HEK293 (cell line): ENCODE measurements at regions not wholly inside any gene's neighbourhood (a gene's known extent, or its start where the extent isn't known, plus 50 kb on each side); places are given as distances from the start of the nearest gene placed in this dataset.

Experiments
- CTCF ChIA-PET: fragments of 350-600 bp; formaldehyde crosslinking; extraction: SDS; loops from one replicate; lab custom pipeline; 2021; ENCODE audit warnings: antibody characterized with exemption; lab: Yijun Ruan, JAX
- POLR2A ChIA-PET: fragments of 300-600 bp; formaldehyde crosslinking; extraction: SDS; loops from one replicate; lab custom pipeline; 2020; ENCODE audit warnings: antibody characterized with exemption, inconsistent platforms; lab: Yijun Ruan, JAX
- H3K27ac ChIP-seq: fragments of 200-500 bp; sonication (Bioruptor generic); 2 replicates; pipeline ENCODE4 v1.5.1; 2014; ENCODE audit warnings: low read depth, low read length, control low read depth, inconsistent platforms; ENCODE audit errors: extremely low read depth
- H3K36me3 ChIP-seq, 2 experiments: fragments of 200-500 bp in 1 of 2; sonication (Bioruptor generic) in 1 of 2; 1 replicate in 1 of 2; 2 replicates in 1 of 2; pipeline ENCODE4 v1.5.1; 2014 to 2017; ENCODE audit warnings: inconsistent platforms in 2 of 2, low read length in 2 of 2; ENCODE audit not compliant: control insufficient read depth in 2 of 2, insufficient read depth in 1 of 2
- H3K4me1 ChIP-seq: fragments of 200-500 bp; sonication (Bioruptor generic); 2 replicates; pipeline ENCODE4 v1.5.1; 2014; ENCODE audit warnings: mild to moderate bottlenecking, low read length, inconsistent platforms; ENCODE audit not compliant: control insufficient read depth, insufficient read depth
- H3K4me3 ChIP-seq: 2 replicates; pipeline ENCODE4 v1.5.1; 2011; ENCODE audit warnings: low read depth, mild to moderate bottlenecking, control low read depth, low read length, moderate library complexity
- H3K9me3 ChIP-seq: fragments of 200-500 bp; sonication (Bioruptor generic); 2 replicates; pipeline ENCODE4 v1.5.1; 2014; ENCODE audit warnings: low read depth, low read length, inconsistent platforms; ENCODE audit not compliant: control insufficient read depth, insufficient read depth
- CTCF ChIP-seq: fragments of 450-650 bp; formaldehyde crosslinking; IDR thresholded peaks from 2 replicates; pipeline ENCODE4 v1.5.1; 2016; ENCODE audit warnings: missing biosample characterization, missing genetic modification characterization
- GFI1B ChIP-seq: fragments of 450-650 bp; formaldehyde crosslinking; IDR thresholded peaks from 2 replicates; pipeline ENCODE4 v1.5.1; 2016; ENCODE audit warnings: missing biosample characterization, missing genetic modification characterization
- GLI4 ChIP-seq: fragments of 450-650 bp; formaldehyde crosslinking; IDR thresholded peaks from 2 replicates; pipeline ENCODE4 v1.5.1; 2016; ENCODE audit warnings: missing biosample characterization, missing genetic modification characterization
- INSM2 ChIP-seq: fragments of 450-650 bp; formaldehyde crosslinking; IDR thresholded peaks from 2 replicates; pipeline ENCODE4 v1.5.1; 2016; ENCODE audit warnings: missing biosample characterization, missing genetic modification characterization
- KLF7 ChIP-seq: fragments of 450-650 bp; formaldehyde crosslinking; IDR thresholded peaks from 2 replicates; pipeline ENCODE4 v1.5.1; 2016; ENCODE audit warnings: missing biosample characterization, missing genetic modification characterization, borderline replicate concordance
- KLF8 ChIP-seq: fragments of 450-650 bp; formaldehyde crosslinking; IDR thresholded peaks from 2 replicates; pipeline ENCODE4 v1.5.1; 2016; ENCODE audit warnings: missing biosample characterization, missing genetic modification characterization
- MEIS1 ChIP-seq: sonication (generic); formaldehyde crosslinking; IDR thresholded peaks from 2 replicates; pipeline ENCODE4 v1.8.1; 2022; ENCODE audit warnings: missing genetic modification reagents, mild to moderate bottlenecking, borderline replicate concordance
- PRDM6 ChIP-seq: fragments of 450-650 bp; formaldehyde crosslinking; IDR thresholded peaks from 2 replicates; pipeline ENCODE4 v1.5.1; 2017; ENCODE audit warnings: missing biosample characterization, missing genetic modification characterization
- TSHZ1 ChIP-seq: fragments of 450-650 bp; formaldehyde crosslinking; IDR thresholded peaks from 2 replicates; pipeline ENCODE4 v1.5.1; 2016; ENCODE audit warnings: missing biosample characterization, missing genetic modification characterization, borderline replicate concordance
- ZBTB17 ChIP-seq: fragments of 450-650 bp; formaldehyde crosslinking; IDR thresholded peaks from 2 replicates; pipeline ENCODE4 v1.5.1; 2016; ENCODE audit warnings: missing biosample characterization, missing genetic modification characterization
- ZNF16 ChIP-seq: fragments of 450-650 bp; formaldehyde crosslinking; IDR thresholded peaks from 2 replicates; pipeline ENCODE4 v1.5.1; 2016; ENCODE audit warnings: low read depth, missing biosample characterization, missing genetic modification characterization
- ZNF221 ChIP-seq: fragments of 450-650 bp; formaldehyde crosslinking; IDR thresholded peaks from 2 replicates; pipeline ENCODE4 v1.5.1; 2017; ENCODE audit warnings: missing biosample characterization, missing genetic modification characterization, borderline replicate concordance
- ZNF292 ChIP-seq: fragments of 450-650 bp; formaldehyde crosslinking; IDR thresholded peaks from 2 replicates; pipeline ENCODE4 v1.5.1; 2016; ENCODE audit warnings: low read depth, missing biosample characterization, missing genetic modification characterization, borderline replicate concordance
- ZNF350 ChIP-seq: fragments of 450-650 bp; formaldehyde crosslinking; IDR thresholded peaks from 2 replicates; pipeline ENCODE4 v1.5.0; 2017; ENCODE audit warnings: missing biosample characterization, mild to moderate bottlenecking, missing genetic modification characterization
- ZNF449 ChIP-seq: fragments of 450-650 bp; formaldehyde crosslinking; IDR thresholded peaks from 2 replicates; pipeline ENCODE4 v1.5.1; 2017; ENCODE audit warnings: missing biosample characterization, mild to moderate bottlenecking, missing genetic modification characterization, moderate library complexity
- ZNF501 ChIP-seq: fragments of 450-650 bp; formaldehyde crosslinking; IDR thresholded peaks from 2 replicates; pipeline ENCODE4 v1.5.1; 2016; ENCODE audit warnings: missing biosample characterization, missing genetic modification characterization
- ZNF514 ChIP-seq: fragments of 450-650 bp; formaldehyde crosslinking; IDR thresholded peaks from 2 replicates; pipeline ENCODE4 v1.5.1; 2016; ENCODE audit warnings: missing biosample characterization, missing genetic modification characterization
- ZNF529 ChIP-seq: fragments of 450-650 bp; formaldehyde crosslinking; IDR thresholded peaks from 2 replicates; pipeline ENCODE4 v1.5.1; 2017; ENCODE audit warnings: missing genetic modification characterization, missing biosample characterization; ENCODE audit not compliant: insufficient replicate concordance
- ZNF645 ChIP-seq: fragments of 450-650 bp; formaldehyde crosslinking; IDR thresholded peaks from 2 replicates; pipeline ENCODE4; 2016; ENCODE audit warnings: missing biosample characterization, missing genetic modification characterization
- ZNF692 ChIP-seq: fragments of 450-650 bp; formaldehyde crosslinking; IDR thresholded peaks from 2 replicates; pipeline ENCODE4 v1.5.1; 2016; ENCODE audit warnings: missing biosample characterization, missing genetic modification characterization
- ZNF785 ChIP-seq: fragments of 450-650 bp; formaldehyde crosslinking; IDR thresholded peaks from 2 replicates; pipeline ENCODE4 v1.5.1; 2016; ENCODE audit warnings: missing biosample characterization, missing genetic modification characterization
- ZNF843 ChIP-seq: fragments of 450-650 bp; formaldehyde crosslinking; IDR thresholded peaks from 2 replicates; pipeline ENCODE4 v1.5.1; 2016; ENCODE audit warnings: missing biosample characterization, missing genetic modification characterization

GRCh38 chr6:170028629-170029345 is 262.1 kb downstream of the DLL1 start:
- Histone ChIP-seq H3K4me3 (no peak overlapping the region), H3K27ac (no peak overlapping the region), H3K36me3 (no peaks in the 10 kb centered on the region), H3K9me3 (no peaks in the 10 kb centered on the region), H3K4me1 (no peaks in the 10 kb centered on the region)
- POLR2A ChIA-PET: no interaction called here
- TF ChIP-seq ZNF514 (tag by site-specific recombination) (no peak), ZNF645 (tag by site-specific recombination) (no peak), GFI1B (tag by site-specific recombination) (no peak), INSM2 (tag by site-specific recombination) (no peak), ZNF221 (no peak), ZNF350 (tag by site-specific recombination) (no peak)
- CTCF ChIA-PET: no interaction called here

- POLR2A ChIA-PET: no interaction called here
- Histone ChIP-seq H3K4me3 (no peak overlapping the region), H3K27ac (no peak overlapping the region), H3K4me1 (no peaks in the 10 kb centered on the region), H3K9me3 (no peaks in the 10 kb centered on the region), H3K36me3 (no peaks in the 10 kb centered on the region)
- TF ChIP-seq ZNF529 (tag by site-specific recombination) (no peak), MEIS1 (CRISPR knock-in tag) (no peak), CTCF (tag by site-specific recombination) (no peak), ZBTB17 (tag by site-specific recombination) (no peak), KLF7 (tag by site-specific recombination) (no peak), ZNF785 (no peak), ZNF692 (tag by site-specific recombination) (no peak), TSHZ1 (no peak), ZNF292 (tag by site-specific recombination) (no peak), ZNF449 (no peak), KLF8 (no peak), ZNF501 (tag by site-specific recombination) (no peak), ZNF843 (tag by site-specific recombination) (no peak), PRDM6 (tag by site-specific recombination) (no peak), GLI4 (tag by site-specific recombination) (no peak), ZNF16 (tag by site-specific recombination) (no peak)
- CTCF ChIA-PET: no interaction called here
These were observed 263.2 kb downstream of the DLL1 start for GRCh38 chr6:170027647-170028043.
